C1 segment of cervical spinal cord (tissue), 14 donors: ENCODE measurements at regions not wholly inside any gene's neighbourhood (a gene's known extent, or its start where the extent isn't known, plus 50 kb on each side); places are given as distances from the start of the nearest gene placed in this dataset.

Experiments
- DNase-seq, 14 donors: peaks; one replicate each; lab custom pipeline; 2025; lab: John Stamatoyannopoulos, UW

- DNase-seq = no peak
These were observed 327.5 kb upstream of the RUNX1 start for GRCh38 chr21:35376406-35377135.

GRCh38 chr21:35375115-35375514 is 326.0 kb upstream of the RUNX1 start:
- DNase-seq = no peak

- no peak for DNase-seq
These were observed 324.9 kb upstream of the RUNX1 start for GRCh38 chr21:35373998-35374397.

- DNase-seq = no peak
These were observed 323.1 kb upstream of the RUNX1 start for GRCh38 chr21:35372201-35372600.

GRCh38 chr21:35370671-35371070 is 321.6 kb upstream of the RUNX1 start:
- no peak for DNase-seq

GRCh38 chr21:35370071-35370470 is 321.0 kb upstream of the RUNX1 start:
- no peak for DNase-seq

- no peak for DNase-seq
These were observed 319.2 kb upstream of the RUNX1 start for GRCh38 chr21:35368326-35368725.

GRCh38 chr21:35367553-35367952 is 318.5 kb upstream of the RUNX1 start:
- DNase-seq = no peak

GRCh38 chr21:35366394-35367080 is 317.4 kb upstream of the RUNX1 start:
- DNase-seq = no peak

- DNase-seq = no peak
These were observed 314.4 kb upstream of the RUNX1 start for GRCh38 chr21:35363458-35363857.

- no peak for DNase-seq
These were observed 312.9 kb upstream of the RUNX1 start for GRCh38 chr21:35361988-35362387.

GRCh38 chr21:35360870-35361570 is 311.9 kb upstream of the RUNX1 start:
- no peak for DNase-seq

GRCh38 chr21:35359076-35359475 is 310.0 kb upstream of the RUNX1 start:
- DNase-seq = no peak

- DNase-seq = no peak
These were observed 308.9 kb upstream of the RUNX1 start for GRCh38 chr21:35358008-35358407.

- DNase-seq = no peak
These were observed 308.1 kb upstream of the RUNX1 start for GRCh38 chr21:35357041-35357780.

GRCh38 chr21:35354078-35354477 is 305.0 kb upstream of the RUNX1 start:
- no peak for DNase-seq

- no peak for DNase-seq
These were observed 303.7 kb upstream of the RUNX1 start for GRCh38 chr21:35352793-35353192.

- DNase-seq = no peak
These were observed 303.1 kb upstream of the RUNX1 start for GRCh38 chr21:35352066-35352770.

GRCh38 chr21:35351434-35351833 is 302.3 kb upstream of the RUNX1 start:
- DNase-seq = no peak

- no peak for DNase-seq
These were observed 301.9 kb upstream of the RUNX1 start for GRCh38 chr21:35350965-35351364.

- DNase-seq = no peak
These were observed 300.4 kb upstream of the RUNX1 start for GRCh38 chr21:35349376-35350080.
